AG10803 (cell line): ENCODE measurements at regions not wholly inside any gene's neighbourhood (a gene's known extent, or its start where the extent isn't known, plus 50 kb on each side); places are given as distances from the start of the nearest gene placed in this dataset.
A peak's percentile ranks its signal among the peaks of the same experiment; 100 is the strongest.

Source experiments
- DNase-seq: peaks from one replicate; pipeline ENCODE4 v3.0.0; 2010; ENCODE audit warnings: low read depth
- H3K4me3 ChIP-seq: 2 replicates; pipeline ENCODE4 v1.5.1; 2011; ENCODE audit warnings: mild to moderate bottlenecking, low read length, control low read depth
- CTCF ChIP-seq: conservative IDR thresholded peaks from 2 replicates; pipeline ENCODE4 v1.5.1; 2011; ENCODE audit warnings: mild to moderate bottlenecking, low read length, control low read depth, inconsistent platforms

- TF ChIP-seq CTCF = no peak
- no peak for DNase-seq
- no peak overlapping the region for H3K4me3 ChIP-seq
These were observed 65.6 kb downstream of the UFM1 start for GRCh38 chr13:38415233-38415632.

- DNase-seq = no peak
- H3K4me3 ChIP-seq = no peak overlapping the region
- TF ChIP-seq CTCF = no peak
These were observed 67.6 kb downstream of the UFM1 start for GRCh38 chr13:38417241-38417640.

GRCh38 chr13:38417727-38418126, 68.1 kb downstream of the UFM1 start:
- TF ChIP-seq CTCF = peak; percentile 57
- peak; percentile 24 for DNase-seq
- H3K4me3 ChIP-seq = no peak overlapping the region

- DNase-seq = peak; percentile 37
- H3K4me3 ChIP-seq = no peak overlapping the region
- TF ChIP-seq CTCF = no peak
These were observed 68.6 kb downstream of the UFM1 start for GRCh38 chr13:38418286-38418685.

DNA sequence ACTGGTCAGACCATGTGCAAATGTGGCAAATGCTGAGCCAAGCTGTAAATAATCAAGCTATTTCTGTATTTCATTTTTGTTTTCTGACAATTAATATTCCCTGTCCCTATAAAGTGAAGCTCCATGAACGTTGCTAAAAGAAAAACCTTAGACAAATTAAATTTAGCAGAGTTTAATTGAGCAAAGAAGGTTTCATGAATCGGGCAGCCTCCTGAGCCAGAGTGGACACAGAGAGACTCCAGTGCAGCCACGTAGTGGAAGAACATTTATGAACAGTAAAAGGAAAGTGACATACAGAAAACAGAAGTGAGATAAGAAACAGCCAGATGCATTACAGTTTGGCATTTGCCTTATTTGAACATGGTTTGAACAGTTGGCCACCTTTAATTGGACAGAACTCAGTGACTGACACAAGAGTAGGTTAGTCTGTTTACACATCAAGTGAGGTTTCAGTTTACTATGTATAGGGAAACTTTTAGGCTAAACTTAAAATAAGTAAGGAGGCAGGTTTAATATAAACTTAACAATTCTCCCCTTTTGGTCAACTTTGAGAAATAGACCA, 69.7 kb downstream of the UFM1 start:
- no peak for TF ChIP-seq CTCF
- DNase-seq = no peak
- H3K4me3 ChIP-seq = no peak overlapping the region

GRCh38 chr13:38421590-38422560, 72.2 kb downstream of the UFM1 start:
- no peak overlapping the region for H3K4me3 ChIP-seq
- no peak for TF ChIP-seq CTCF
- DNase-seq = no peak

DNA sequence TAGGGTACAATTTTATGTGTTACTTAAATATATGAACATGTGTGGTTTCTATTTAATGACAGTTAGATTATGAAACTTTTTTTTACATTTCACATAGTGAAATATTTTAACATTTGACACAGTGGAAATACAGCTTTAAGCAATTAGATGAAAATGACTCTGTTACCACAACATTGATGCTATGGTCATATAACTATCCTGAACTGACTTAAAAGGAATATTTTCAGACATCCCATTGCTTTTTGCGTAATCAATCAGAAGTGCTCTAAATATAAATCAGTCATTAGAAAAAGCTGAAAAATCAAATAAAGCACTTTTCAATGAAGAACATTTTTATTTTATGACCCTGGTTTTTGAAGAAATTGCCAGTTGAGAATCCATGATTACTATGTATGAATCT, 80.3 kb downstream of the UFM1 start:
- TF ChIP-seq CTCF = no peak
- no peak overlapping the region for H3K4me3 ChIP-seq
- DNase-seq = peak; percentile 51
